RWPE2 (cell line): ENCODE measurements at regions not wholly inside any gene's neighbourhood (a gene's known extent, or its start where the extent isn't known, plus 50 kb on each side); places are given as distances from the start of the nearest gene placed in this dataset.
A peak's percentile ranks its signal among the peaks of the same experiment; 100 is the strongest.

Experiments used
- ATAC-seq: fragments of 200-7000 bp; cut with Tn5 transposase; 3 replicates; pipeline ENCODE4 v1.9.1; 2021; ENCODE audit warnings: low read depth
- DNase-seq: peaks from one replicate; pipeline ENCODE4 v3.0.0-alpha.2; 2020; ENCODE audit warnings: low spot score
- H3K27ac ChIP-seq: fragments of 450-650 bp; 2 replicates; pipeline ENCODE4 v1.5.1; 2017; ENCODE audit warnings: mild to moderate bottlenecking; ENCODE audit not compliant: poor library complexity, severe bottlenecking
- H3K27me3 ChIP-seq: fragments of 250-450 bp; sonication (Bioruptor Pico); 2 replicates; pipeline ENCODE4 v1.5.1; 2021; ENCODE audit warnings: mild to moderate bottlenecking, moderate library complexity; ENCODE audit not compliant: insufficient read depth, poor library complexity, severe bottlenecking
- H3K36me3 ChIP-seq: fragments of 250-450 bp; sonication (Bioruptor Pico); 2 replicates; pipeline ENCODE4 v1.5.1; 2020; ENCODE audit warnings: low read depth, mild to moderate bottlenecking, moderate library complexity
- H3K4me1 ChIP-seq: fragments of 250-450 bp; sonication (Bioruptor Pico); 2 replicates; pipeline ENCODE4 v1.5.1; 2021; ENCODE audit warnings: mild to moderate bottlenecking, moderate library complexity; ENCODE audit not compliant: insufficient read depth, poor library complexity, severe bottlenecking
- H3K4me3 ChIP-seq: fragments of 250-450 bp; sonication (Bioruptor Pico); 2 replicates; pipeline ENCODE4 v1.5.1; 2021; ENCODE audit warnings: mild to moderate bottlenecking, moderate library complexity; ENCODE audit not compliant: severe bottlenecking
- H3K9me3 ChIP-seq: fragments of 250-450 bp; sonication (Bioruptor Pico); 2 replicates; pipeline ENCODE4 v1.5.1; 2021; ENCODE audit warnings: mild to moderate bottlenecking, moderate library complexity; ENCODE audit not compliant: severe bottlenecking
- TF ChIP-seq, protein P1 (sequence below): fragments of 450-650 bp; IDR thresholded peaks from one replicate; pipeline ENCODE4 v1.5.1; 2017; ENCODE audit warnings: mild to moderate bottlenecking, moderate library complexity; ENCODE audit not compliant: poor library complexity, severe bottlenecking

DNA sequence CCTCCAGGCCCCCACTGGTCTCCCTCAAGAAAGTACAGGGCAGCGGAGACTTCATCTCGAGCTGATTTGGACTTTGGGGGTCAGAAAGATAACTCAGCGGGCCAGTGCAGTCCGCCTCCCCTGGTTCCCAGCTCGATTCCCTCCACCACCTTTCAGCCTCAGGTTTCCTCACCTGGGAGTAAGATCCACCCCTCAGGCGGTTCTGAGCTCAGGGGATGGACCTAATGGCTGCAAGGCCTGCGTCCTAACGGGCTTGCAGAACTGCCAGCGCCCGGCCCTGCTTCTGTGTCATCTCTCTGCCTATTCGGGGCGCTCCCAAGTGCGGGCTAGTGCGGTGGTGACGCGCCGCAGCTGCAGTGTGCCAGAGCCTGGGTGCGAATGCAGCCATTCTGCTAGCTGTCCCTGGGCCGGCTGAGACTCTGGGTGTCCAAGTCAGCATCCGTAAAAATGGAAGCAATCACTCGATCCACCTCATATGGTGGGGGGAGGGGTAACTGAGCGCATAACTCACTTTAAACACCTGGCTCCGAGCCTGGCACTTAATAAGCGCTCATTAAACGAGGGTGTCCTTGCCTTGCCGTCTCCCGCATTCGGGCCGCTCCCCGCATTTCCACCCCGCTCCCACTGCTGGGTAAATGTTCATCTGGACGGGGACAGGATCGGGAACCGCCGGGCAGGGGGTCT, 129.6 kb upstream of the LHX1 start:
- ATAC-seq (no peak; the same call in 2 of the 3 replicates), DNase-seq (no peak)
- TF ChIP-seq, protein P1, sequence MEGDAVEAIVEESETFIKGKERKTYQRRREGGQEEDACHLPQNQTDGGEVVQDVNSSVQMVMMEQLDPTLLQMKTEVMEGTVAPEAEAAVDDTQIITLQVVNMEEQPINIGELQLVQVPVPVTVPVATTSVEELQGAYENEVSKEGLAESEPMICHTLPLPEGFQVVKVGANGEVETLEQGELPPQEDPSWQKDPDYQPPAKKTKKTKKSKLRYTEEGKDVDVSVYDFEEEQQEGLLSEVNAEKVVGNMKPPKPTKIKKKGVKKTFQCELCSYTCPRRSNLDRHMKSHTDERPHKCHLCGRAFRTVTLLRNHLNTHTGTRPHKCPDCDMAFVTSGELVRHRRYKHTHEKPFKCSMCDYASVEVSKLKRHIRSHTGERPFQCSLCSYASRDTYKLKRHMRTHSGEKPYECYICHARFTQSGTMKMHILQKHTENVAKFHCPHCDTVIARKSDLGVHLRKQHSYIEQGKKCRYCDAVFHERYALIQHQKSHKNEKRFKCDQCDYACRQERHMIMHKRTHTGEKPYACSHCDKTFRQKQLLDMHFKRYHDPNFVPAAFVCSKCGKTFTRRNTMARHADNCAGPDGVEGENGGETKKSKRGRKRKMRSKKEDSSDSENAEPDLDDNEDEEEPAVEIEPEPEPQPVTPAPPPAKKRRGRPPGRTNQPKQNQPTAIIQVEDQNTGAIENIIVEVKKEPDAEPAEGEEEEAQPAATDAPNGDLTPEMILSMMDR = no peak
- Histone ChIP-seq H3K27me3 (peaks cover 36% of the 10 kb centered on the region), H3K36me3 (no peaks in the 10 kb centered on the region), H3K4me1 (no peaks in the 10 kb centered on the region), H3K4me3 (peak overlapping the region; percentile 20), H3K27ac (no peak overlapping the region), H3K9me3 (no peaks in the 10 kb centered on the region)

DNA sequence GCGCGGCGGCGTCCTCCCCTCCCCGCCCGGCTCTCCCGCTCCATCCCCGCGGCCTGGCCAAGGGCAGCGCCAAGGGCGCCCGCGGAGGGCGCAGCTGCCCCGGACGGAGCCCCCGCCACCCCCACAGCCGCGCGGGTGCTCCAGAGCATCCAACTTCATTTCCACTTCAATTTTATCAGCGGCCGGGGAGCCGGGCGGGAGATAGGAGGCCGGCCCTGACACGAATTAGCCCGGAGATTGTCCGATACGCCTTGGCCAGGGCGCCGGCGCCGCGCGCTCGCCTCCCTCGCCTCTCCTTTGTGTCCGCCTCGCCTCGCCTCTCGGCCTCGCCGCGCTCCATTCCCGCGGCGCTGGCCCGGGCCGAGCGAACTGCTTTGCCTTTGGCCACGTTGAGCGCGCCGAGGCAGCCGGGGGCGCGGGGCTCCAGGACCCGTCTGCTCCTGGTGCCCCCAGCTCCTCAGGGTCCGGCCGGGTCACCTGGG, 129.1 kb upstream of the LHX1 start:
- H3K36me3 ChIP-seq = no peaks in the 10 kb centered on the region
- TF ChIP-seq, protein P1 = no peak
- H3K4me1 ChIP-seq = no peaks in the 10 kb centered on the region
- H3K9me3 ChIP-seq = no peaks in the 10 kb centered on the region
- no peak overlapping the region for H3K27ac ChIP-seq
- ATAC-seq = peak; percentile 74
- no peak for DNase-seq
- H3K27me3 ChIP-seq = peaks cover 36% of the 10 kb centered on the region
- H3K4me3 ChIP-seq = peak overlapping the region; percentile 20

DNA sequence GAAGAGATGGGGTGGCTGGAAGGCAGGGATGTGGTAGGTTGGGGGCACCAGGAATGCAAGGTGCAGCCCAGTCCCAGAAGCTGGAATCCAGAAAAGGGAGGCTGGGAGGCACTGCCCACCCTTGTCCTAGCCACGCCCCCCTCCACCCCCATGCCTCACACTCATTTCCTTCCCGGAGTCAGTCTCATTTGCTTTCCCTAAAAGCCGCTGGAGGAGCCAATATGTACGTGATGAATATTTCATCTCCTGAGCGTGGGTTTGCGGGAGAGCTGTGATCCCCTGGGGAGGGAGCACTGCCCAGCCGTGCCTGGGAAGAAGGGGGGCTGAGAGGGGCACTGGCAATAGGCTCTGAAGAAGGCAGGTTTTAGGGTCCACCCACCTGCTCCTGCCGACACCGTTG, 124.5 kb upstream of the LHX1 start:
- TF ChIP-seq, protein P1 = no peak
- ATAC-seq = no peak
- no peak overlapping the region for H3K4me3 ChIP-seq
- H3K27me3 ChIP-seq = peaks cover 16% of the 10 kb centered on the region
- DNase-seq = no peak
- H3K36me3 ChIP-seq = no peaks in the 10 kb centered on the region
- H3K27ac ChIP-seq = no peak overlapping the region
- H3K9me3 ChIP-seq = no peaks in the 10 kb centered on the region
- no peaks in the 10 kb centered on the region for H3K4me1 ChIP-seq

DNA sequence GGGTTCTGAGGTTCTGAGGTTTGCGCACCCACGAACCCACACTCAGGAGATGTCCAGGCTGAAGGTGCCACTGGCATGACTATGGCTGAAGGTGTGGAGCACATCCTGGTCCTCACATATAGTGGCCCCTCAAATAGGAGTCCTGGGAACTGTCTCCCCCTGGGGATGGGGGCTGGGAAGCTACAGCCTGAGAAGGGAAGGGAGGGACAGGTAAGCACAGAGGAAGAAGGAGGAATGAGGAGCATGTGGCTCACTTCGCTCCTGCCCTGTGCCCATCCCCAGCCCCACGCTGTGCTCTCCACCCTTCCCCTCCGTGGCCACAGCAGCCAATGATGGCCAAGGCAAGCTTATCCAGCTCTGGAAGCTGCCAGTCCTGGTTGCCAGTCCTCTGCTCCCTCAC, 123.9 kb upstream of the LHX1 start:
- DNase-seq = no peak
- ATAC-seq = no peak
- TF ChIP-seq, protein P1 = no peak
- Histone ChIP-seq H3K9me3 (no peaks in the 10 kb centered on the region), H3K4me1 (no peaks in the 10 kb centered on the region), H3K4me3 (no peak overlapping the region), H3K36me3 (no peaks in the 10 kb centered on the region), H3K27me3 (peaks cover 10% of the 10 kb centered on the region), H3K27ac (no peak overlapping the region)

DNA sequence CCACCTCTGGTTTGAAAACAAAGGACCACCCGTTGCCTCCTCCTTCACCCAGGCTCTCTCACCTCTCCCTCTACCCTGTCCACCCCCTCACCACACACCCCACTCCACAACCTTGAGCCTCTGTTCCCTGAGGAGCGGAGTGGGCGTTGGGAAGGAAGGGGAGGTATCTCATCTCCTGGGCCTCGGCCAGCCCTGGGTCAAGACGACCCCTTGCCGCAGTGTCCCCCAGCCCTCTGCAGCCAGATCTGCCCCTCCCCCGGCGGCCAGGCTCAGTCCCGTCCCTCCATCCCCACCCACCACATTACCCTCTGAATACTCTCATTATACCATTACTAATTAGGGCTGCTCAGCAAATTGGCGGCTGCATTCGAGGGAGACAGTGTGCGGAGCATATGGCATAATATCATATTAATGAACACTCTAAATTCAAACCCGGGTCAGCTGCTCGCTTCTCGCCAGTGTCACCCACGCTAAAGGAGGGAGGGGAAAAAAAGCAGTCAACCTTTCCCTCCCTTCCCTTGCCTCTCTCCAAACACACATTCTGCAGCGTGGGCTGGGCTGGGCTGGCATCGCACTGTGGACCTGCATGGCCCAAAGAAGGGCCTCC, 123.2 kb upstream of the LHX1 start:
- TF ChIP-seq, protein P1 = no peak
- no peaks in the 10 kb centered on the region for H3K36me3 ChIP-seq
- H3K9me3 ChIP-seq = no peaks in the 10 kb centered on the region
- DNase-seq (no peak), ATAC-seq (no peak)
- H3K27ac ChIP-seq = no peak overlapping the region
- H3K27me3 ChIP-seq = peaks cover 3% of the 10 kb centered on the region
- no peak overlapping the region for H3K4me3 ChIP-seq
- no peaks in the 10 kb centered on the region for H3K4me1 ChIP-seq
